Activated naive CD4-positive, alpha-beta T cell treated with anti-CD3 and anti-CD28 coated beads, Interleukin-2, amount 50 U/mL, for 16 hours (primary cell): ENCODE measurements at regions not wholly inside any gene's neighbourhood (a gene's known extent, or its start where the extent isn't known, plus 50 kb on each side); places are given as distances from the start of the nearest gene placed in this dataset.
"Not testable (repeated sequence)": the region's sequence is repeated elsewhere in the genome, so short reads cannot be mapped to it uniquely, and the experiment has no call there.

Experiments
- DNase-seq: peaks from one replicate; pipeline ENCODE4 v3.0.0-alpha.2; 2020

GRCh38 chr5:168131519-168131918, 159.9 kb upstream of the WWC1 start:
- DNase-seq, result no peak

- no peak for DNase-seq
Observed at GRCh38 chr5:168132241-168132641, 159.2 kb upstream of the WWC1 start.

- no peak for DNase-seq
Observed at GRCh38 chr5:168135897-168136296, 155.5 kb upstream of the WWC1 start.

GRCh38 chr5:168136340-168136739, 155.1 kb upstream of the WWC1 start:
- DNase-seq, result no peak

GRCh38 chr5:168137265-168137664, 154.2 kb upstream of the WWC1 start:
- no peak for DNase-seq

- DNase-seq, result no peak
Observed at GRCh38 chr5:168140241-168140640, 151.2 kb upstream of the WWC1 start.

- DNase-seq, result no peak
Observed at GRCh38 chr5:168142402-168142801, 149.0 kb upstream of the WWC1 start.

- DNase-seq, result not testable (repeated sequence)
Observed at GRCh38 chr5:168143521-168143920, 147.9 kb upstream of the WWC1 start.

- DNase-seq, result no peak
Observed at GRCh38 chr5:168147106-168147505, 144.3 kb upstream of the WWC1 start.

GRCh38 chr5:168147568-168148360, 143.7 kb upstream of the WWC1 start:
- DNase-seq, result no peak

- DNase-seq, result no peak
Observed at GRCh38 chr5:168151041-168151440, 140.4 kb upstream of the WWC1 start.

- DNase-seq, result no peak
Observed at GRCh38 chr5:168152660-168153059, 138.8 kb upstream of the WWC1 start.

- DNase-seq, result no peak
Observed at GRCh38 chr5:168153263-168153875, 138.1 kb upstream of the WWC1 start.

- DNase-seq, result no peak
Observed at GRCh38 chr5:168153876-168154270, 137.6 kb upstream of the WWC1 start.

GRCh38 chr5:168155585-168155984, 135.9 kb upstream of the WWC1 start:
- DNase-seq, result no peak

GRCh38 chr5:168156170-168156569, 135.3 kb upstream of the WWC1 start:
- DNase-seq, result no peak

GRCh38 chr5:168157141-168157540, 134.3 kb upstream of the WWC1 start:
- DNase-seq, result no peak

GRCh38 chr5:168159425-168159824, 132.0 kb upstream of the WWC1 start:
- DNase-seq, result no peak

- DNase-seq, result no peak
Observed at GRCh38 chr5:168162464-168162863, 129.0 kb upstream of the WWC1 start.

- DNase-seq, result no peak
Observed at GRCh38 chr5:168163966-168164365, 127.5 kb upstream of the WWC1 start.

GRCh38 chr5:168165221-168165914, 126.1 kb upstream of the WWC1 start:
- DNase-seq, result no peak

GRCh38 chr5:168165977-168166376, 125.5 kb upstream of the WWC1 start:
- no peak for DNase-seq

- no peak for DNase-seq
Observed at GRCh38 chr5:168167338-168167737, 124.1 kb upstream of the WWC1 start.
